Testis (tissue), 2 donors: ENCODE measurements at regions not wholly inside any gene's neighbourhood (a gene's known extent, or its start where the extent isn't known, plus 50 kb on each side); places are given as distances from the start of the nearest gene placed in this dataset.

ENCODE experiments used
- DNase-seq: peaks from one replicate; pipeline ENCODE4 v3.0.0-alpha.2; 2019
- H3K27ac ChIP-seq, 2 donors: fragments of 200-600 bp; sonication (generic); one replicate each; pipeline ENCODE4 v1.5.1; 2019
- H3K27me3 ChIP-seq: fragments of 200-600 bp; sonication (generic); one replicate; pipeline ENCODE4 v1.5.1; 2019
- H3K36me3 ChIP-seq: fragments of 200-600 bp; sonication (generic); one replicate; pipeline ENCODE4 v1.5.1; 2017; ENCODE audit warnings: low read depth; ENCODE audit errors: missing control alignments
- H3K4me1 ChIP-seq: fragments of 200-600 bp; sonication (generic); one replicate; pipeline ENCODE4 v1.5.1; 2019
- H3K4me3 ChIP-seq, 2 donors: fragments of 200-600 bp; sonication (generic); one replicate each; pipeline ENCODE4 v1.5.1; 2017 to 2019
- H3K9me3 ChIP-seq: fragments of 200-600 bp; sonication (generic); one replicate; pipeline ENCODE4 v1.5.1; 2017
- POLR2A ChIP-seq: fragments of 450-650 bp; IDR thresholded peaks from one replicate; pipeline ENCODE4 v1.6.1; 2017; ENCODE audit warnings: antibody characterized with exemption, mild to moderate bottlenecking, moderate library complexity
- WGBS, 2 donors: methylation state at CpG; one replicate each; pipeline ENCODE4 v1.1.5; 2018; 5-methylcytosine and 5-hydroxymethylcytosine counted together
- intact Hi-C: fragments of 100-400 bp; cut with DNase I; formaldehyde crosslinking; loops from one replicate; pipeline ENCODE4 v1.15.1; 2023; ENCODE audit warnings: low total_unique reads
- TF ChIP-seq, protein P1 (sequence below), 3 experiments: fragments of 450-650 bp in 2 of 3; fragments of 200-600 bp in 1 of 3; sonication (generic) in 1 of 3; IDR thresholded peaks; one replicate each; pipeline ENCODE4 v1.5.1; 2016 to 2019; ENCODE audit warnings: antibody characterized with exemption in 3 of 3, mild to moderate bottlenecking in 2 of 3, moderate library complexity in 1 of 3

DNA sequence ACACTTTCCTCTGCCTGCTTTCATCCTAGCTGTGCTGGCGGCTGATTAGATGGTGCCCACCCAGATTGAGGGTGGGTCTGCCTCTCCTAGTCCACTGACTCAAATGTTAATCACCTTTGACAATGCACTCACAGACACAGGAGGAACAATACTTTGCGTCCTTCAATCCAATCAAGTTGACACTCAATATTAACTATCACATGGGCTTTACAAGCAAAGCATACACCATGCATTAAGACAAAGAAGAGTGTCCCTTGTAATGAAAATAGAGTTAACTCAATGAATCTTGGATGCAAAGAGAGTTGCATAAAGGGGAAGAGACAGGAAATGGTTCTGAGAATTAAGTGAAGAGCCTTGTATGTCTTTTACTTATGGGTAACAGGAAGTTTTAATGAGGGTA lies 298.7 kb upstream of the BRINP1 start:
- intact Hi-C loops = no loop called here
- Histone ChIP-seq H3K27me3 (no peaks in the 10 kb centered on the region), H3K36me3 (no peaks in the 10 kb centered on the region), H3K4me1 (no peaks in the 10 kb centered on the region), H3K9me3 (no peaks in the 10 kb centered on the region), H3K4me3 (no peak overlapping the region), H3K27ac (no peak overlapping the region)
- 94% methylated on average over 2 of the region's 2 CpGs for WGBS, 2 donors
- TF ChIP-seq, protein P1, sequence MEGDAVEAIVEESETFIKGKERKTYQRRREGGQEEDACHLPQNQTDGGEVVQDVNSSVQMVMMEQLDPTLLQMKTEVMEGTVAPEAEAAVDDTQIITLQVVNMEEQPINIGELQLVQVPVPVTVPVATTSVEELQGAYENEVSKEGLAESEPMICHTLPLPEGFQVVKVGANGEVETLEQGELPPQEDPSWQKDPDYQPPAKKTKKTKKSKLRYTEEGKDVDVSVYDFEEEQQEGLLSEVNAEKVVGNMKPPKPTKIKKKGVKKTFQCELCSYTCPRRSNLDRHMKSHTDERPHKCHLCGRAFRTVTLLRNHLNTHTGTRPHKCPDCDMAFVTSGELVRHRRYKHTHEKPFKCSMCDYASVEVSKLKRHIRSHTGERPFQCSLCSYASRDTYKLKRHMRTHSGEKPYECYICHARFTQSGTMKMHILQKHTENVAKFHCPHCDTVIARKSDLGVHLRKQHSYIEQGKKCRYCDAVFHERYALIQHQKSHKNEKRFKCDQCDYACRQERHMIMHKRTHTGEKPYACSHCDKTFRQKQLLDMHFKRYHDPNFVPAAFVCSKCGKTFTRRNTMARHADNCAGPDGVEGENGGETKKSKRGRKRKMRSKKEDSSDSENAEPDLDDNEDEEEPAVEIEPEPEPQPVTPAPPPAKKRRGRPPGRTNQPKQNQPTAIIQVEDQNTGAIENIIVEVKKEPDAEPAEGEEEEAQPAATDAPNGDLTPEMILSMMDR (IDR thresholded peaks at IDR 0.05) = no peak
- TF ChIP-seq POLR2A = no peak
- DNase-seq = no peak

DNA sequence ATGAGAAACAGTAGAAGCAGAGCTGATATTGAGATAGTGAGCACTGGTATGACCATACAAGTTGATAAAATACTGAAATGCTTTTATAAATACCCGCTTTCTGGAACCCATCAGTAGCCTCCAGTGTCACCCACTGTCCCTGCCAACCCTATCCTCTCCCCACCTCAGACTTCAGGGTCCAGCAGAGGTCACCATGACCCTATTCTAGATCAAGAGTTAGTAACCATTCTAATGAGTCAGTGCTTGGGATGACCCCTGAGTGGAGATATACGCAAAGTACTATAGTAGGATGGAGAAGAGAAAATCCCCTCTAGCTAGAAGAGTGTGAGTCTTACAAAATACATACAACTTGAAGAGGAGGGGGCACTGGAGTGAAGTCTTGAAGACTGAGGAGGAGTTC lies 297.9 kb upstream of the BRINP1 start:
- 89 to 92% methylated on average over 2 of the region's 2 CpGs for WGBS, 2 donors
- TF ChIP-seq, protein P1 (IDR thresholded peaks at IDR 0.05) = no peak
- TF ChIP-seq POLR2A = no peak
- no peak overlapping the region for H3K27ac ChIP-seq
- DNase-seq = no peak
- no peaks in the 10 kb centered on the region for H3K4me1 ChIP-seq
- H3K9me3 ChIP-seq = no peaks in the 10 kb centered on the region
- no peaks in the 10 kb centered on the region for H3K27me3 ChIP-seq
- intact Hi-C loops = no loop called here
- no peak overlapping the region for H3K4me3 ChIP-seq
- no peaks in the 10 kb centered on the region for H3K36me3 ChIP-seq

DNA sequence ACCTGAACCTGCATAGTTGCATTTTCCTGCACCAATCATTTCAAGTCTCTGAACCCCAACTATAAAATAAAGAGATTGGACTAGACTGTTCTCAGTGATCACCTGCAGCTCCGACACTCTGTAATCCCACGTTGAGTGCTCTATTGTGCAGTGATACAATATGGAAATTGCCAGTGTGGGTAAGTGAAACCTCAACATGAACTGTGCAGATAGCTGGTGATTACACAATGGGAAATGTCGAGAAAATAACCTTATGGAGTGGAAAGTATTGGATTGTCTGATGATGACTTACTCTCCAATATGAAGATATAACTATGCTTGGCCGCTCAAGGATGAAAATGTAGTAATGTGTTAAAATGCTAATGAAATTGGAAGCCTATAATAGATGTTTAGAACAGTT lies 293.1 kb upstream of the BRINP1 start:
- H3K27me3 ChIP-seq = no peaks in the 10 kb centered on the region
- no peak overlapping the region for H3K4me3 ChIP-seq
- no peaks in the 10 kb centered on the region for H3K9me3 ChIP-seq
- no peak overlapping the region for H3K27ac ChIP-seq
- H3K4me1 ChIP-seq = no peaks in the 10 kb centered on the region
- intact Hi-C loops = loop anchor here (5.0 kb wide), 1 partner anchor 375 kb away; no protein-coding TSS in a partner anchor
- no peaks in the 10 kb centered on the region for H3K36me3 ChIP-seq
- no peak for DNase-seq
- 86 to 90% methylated on average over 4 of the region's 4 CpGs for WGBS, 2 donors
- TF ChIP-seq POLR2A = no peak
- TF ChIP-seq, protein P1 (IDR thresholded peaks at IDR 0.05) = no peak

GRCh38 chr9:119652931-119653330 lies 283.7 kb upstream of the BRINP1 start:
- H3K9me3 ChIP-seq = no peaks in the 10 kb centered on the region
- H3K27me3 ChIP-seq = no peaks in the 10 kb centered on the region
- no peaks in the 10 kb centered on the region for H3K36me3 ChIP-seq
- intact Hi-C loops = no loop called here
- no peaks in the 10 kb centered on the region for H3K4me1 ChIP-seq
- no peak for DNase-seq
- no peak overlapping the region for H3K27ac ChIP-seq
- 27 to 37% methylated on average over 5 of the region's 5 CpGs for WGBS, 2 donors
- no peak overlapping the region for H3K4me3 ChIP-seq
- TF ChIP-seq, protein P1 (IDR thresholded peaks at IDR 0.05) = no peak
- no peak for TF ChIP-seq POLR2A

DNA sequence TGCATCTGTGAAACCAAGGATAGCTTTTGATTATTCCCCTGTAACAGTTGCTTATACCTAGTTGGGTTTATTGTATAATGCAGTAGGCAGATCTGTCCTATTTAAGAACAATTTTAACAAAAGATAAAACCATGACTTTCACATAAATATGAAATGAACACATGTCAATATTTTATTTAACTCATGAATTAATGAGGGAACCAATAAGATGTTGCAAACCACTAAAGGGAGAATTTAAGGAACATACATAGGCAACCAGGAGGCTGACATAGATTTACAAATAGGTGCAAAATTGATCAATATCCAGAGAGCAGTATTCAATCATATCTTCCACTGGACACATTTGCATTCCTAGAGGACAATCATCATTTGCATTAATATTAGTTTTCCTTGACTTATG lies 280.0 kb upstream of the BRINP1 start:
- intact Hi-C loops = no loop called here
- H3K4me1 ChIP-seq = peaks cover 3% of the 10 kb centered on the region
- TF ChIP-seq, protein P1 (IDR thresholded peaks at IDR 0.05) = no peak
- no peak for TF ChIP-seq POLR2A
- no peaks in the 10 kb centered on the region for H3K36me3 ChIP-seq
- no peaks in the 10 kb centered on the region for H3K27me3 ChIP-seq
- H3K27ac ChIP-seq = no peak overlapping the region
- H3K4me3 ChIP-seq = no peak overlapping the region
- DNase-seq = no peak
- no peaks in the 10 kb centered on the region for H3K9me3 ChIP-seq
